Parathyroid adenoma (tissue), 2 donors: ENCODE measurements at regions not wholly inside any gene's neighbourhood (a gene's known extent, or its start where the extent isn't known, plus 50 kb on each side); places are given as distances from the start of the nearest gene placed in this dataset.
A peak's percentile ranks its signal among the peaks of the same experiment; 100 is the strongest.

Source experiments
- H2AFZ ChIP-seq: fragments of 300-600 bp; sonication (generic); one replicate; pipeline ENCODE4 v1.7.0; 2017; ENCODE audit warnings: antibody characterized with exemption, mild to moderate bottlenecking
- H3K27ac ChIP-seq: fragments of 300-600 bp; sonication (generic); one replicate; pipeline ENCODE4 v1.7.0; 2017
- H3K27me3 ChIP-seq: fragments of 300-600 bp; sonication (generic); one replicate; pipeline ENCODE4 v1.7.0; 2017; ENCODE audit warnings: low read length; ENCODE audit not compliant: control insufficient read depth, insufficient read depth
- H3K36me3 ChIP-seq: fragments of 300-600 bp; sonication (generic); one replicate; pipeline ENCODE4 v1.7.0; 2017; ENCODE audit warnings: low read length; ENCODE audit not compliant: control insufficient read depth, insufficient read depth
- H3K4me1 ChIP-seq: fragments of 300-600 bp; sonication (generic); one replicate; pipeline ENCODE4 v1.7.0; 2017; ENCODE audit warnings: control low read depth
- H3K4me2 ChIP-seq: fragments of 300-600 bp; sonication (generic); one replicate; pipeline ENCODE4 v1.7.0; 2017; ENCODE audit warnings: low read length
- H3K4me3 ChIP-seq: fragments of 300-600 bp; sonication (generic); one replicate; pipeline ENCODE4 v1.7.0; 2017; ENCODE audit warnings: low read depth, low read length
- H3K79me2 ChIP-seq: fragments of 300-600 bp; sonication (generic); one replicate; pipeline ENCODE4 v1.7.0; 2017; ENCODE audit warnings: control low read depth
- H3K9ac ChIP-seq: fragments of 300-600 bp; sonication (generic); one replicate; pipeline ENCODE4 v1.7.0; 2017; ENCODE audit warnings: mild to moderate bottlenecking
- H3K9me3 ChIP-seq: fragments of 300-600 bp; sonication (generic); one replicate; pipeline ENCODE4 v1.7.0; 2017; ENCODE audit warnings: low read length; ENCODE audit not compliant: control insufficient read depth
- CTCF ChIP-seq: fragments of 300-600 bp; sonication (generic); IDR thresholded peaks from one replicate; pipeline ENCODE4 v1.7.0; 2017; ENCODE audit warnings: antibody characterized with exemption, mild to moderate bottlenecking
- donor health status: primary hyperparathyroidism.

DNA sequence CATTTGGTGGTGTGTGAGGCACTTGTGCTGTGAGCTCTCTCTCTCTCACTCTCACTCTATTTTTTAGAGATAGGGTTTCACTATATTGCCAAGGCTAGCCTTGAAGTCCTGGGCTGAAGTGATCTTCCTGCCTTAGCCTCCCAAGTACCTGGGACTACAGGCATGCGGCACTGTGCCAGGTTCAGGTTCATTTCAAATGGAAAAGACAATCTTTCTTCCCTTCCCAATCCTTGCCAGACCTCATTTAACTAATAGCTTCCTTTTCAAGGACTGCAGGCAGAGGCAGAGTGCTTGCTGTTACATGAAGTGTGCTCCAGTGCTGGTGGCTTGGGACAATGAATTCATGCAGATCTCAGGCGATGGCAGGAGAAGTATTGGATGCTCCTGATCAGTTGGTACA is 73.2 kb upstream of the BICD1 start:
- Histone ChIP-seq H2AFZ (peak overlapping the region; percentile 53), H3K4me2 (no peak overlapping the region), H3K27me3 (no peaks in the 10 kb centered on the region), H3K4me1 (peaks cover 12% of the 10 kb centered on the region), H3K4me3 (no peak overlapping the region), H3K79me2 (no peaks in the 10 kb centered on the region), H3K9ac (no peak overlapping the region), H3K27ac (no peak overlapping the region), H3K9me3 (no peaks in the 10 kb centered on the region), H3K36me3 (no peaks in the 10 kb centered on the region)
- TF ChIP-seq CTCF, result no peak

DNA sequence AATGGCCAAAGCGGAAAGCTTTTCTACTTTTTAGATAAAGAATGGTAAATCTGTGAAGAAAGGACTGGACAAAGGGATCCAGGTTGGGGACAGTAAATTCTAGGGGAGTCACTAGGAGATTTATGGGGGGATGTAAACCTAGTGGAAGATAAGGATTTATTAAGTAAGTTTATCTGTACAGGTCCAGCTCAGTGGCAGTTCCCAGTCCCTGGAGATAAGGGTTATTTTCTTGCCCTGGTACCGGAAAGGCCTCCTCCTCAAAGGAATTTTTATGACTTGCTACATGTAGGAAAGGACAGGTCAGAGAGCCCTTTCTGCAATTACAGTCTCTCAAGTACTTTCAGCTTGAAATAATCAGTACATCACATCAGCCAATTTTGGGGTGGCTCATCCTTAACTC is 72.6 kb upstream of the BICD1 start:
- Histone ChIP-seq H3K4me1 (peaks cover 12% of the 10 kb centered on the region), H3K9ac (no peak overlapping the region), H3K27me3 (no peaks in the 10 kb centered on the region), H2AFZ (no peak overlapping the region), H3K9me3 (no peaks in the 10 kb centered on the region), H3K4me3 (no peak overlapping the region), H3K36me3 (no peaks in the 10 kb centered on the region), H3K27ac (no peak overlapping the region), H3K79me2 (no peaks in the 10 kb centered on the region), H3K4me2 (no peak overlapping the region)
- no peak for TF ChIP-seq CTCF

- H3K9me3 ChIP-seq, result no peaks in the 10 kb centered on the region
- no peak overlapping the region for H3K27ac ChIP-seq
- no peak overlapping the region for H3K4me2 ChIP-seq
- H3K4me1 ChIP-seq, result peaks cover 12% of the 10 kb centered on the region
- H3K4me3 ChIP-seq, result no peak overlapping the region
- no peak overlapping the region for H3K9ac ChIP-seq
- no peak overlapping the region for H2AFZ ChIP-seq
- no peaks in the 10 kb centered on the region for H3K79me2 ChIP-seq
- H3K36me3 ChIP-seq, result no peaks in the 10 kb centered on the region
- no peak for TF ChIP-seq CTCF
- H3K27me3 ChIP-seq, result no peaks in the 10 kb centered on the region
Observed at GRCh38 chr12:32036477-32037263, 70.0 kb upstream of the BICD1 start.

- Histone ChIP-seq H3K4me2 (no peak overlapping the region), H3K27ac (no peak overlapping the region)
- no peak for TF ChIP-seq CTCF
Observed at GRCh38 chr12:32039347-32039746, 67.3 kb upstream of the BICD1 start.

More at GRCh38 chr12:32039347-32039746, 67.3 kb upstream of the BICD1 start:
- Histone ChIP-seq H3K79me2 (no peaks in the 10 kb centered on the region), H2AFZ (no peak overlapping the region), H3K4me1 (no peaks in the 10 kb centered on the region), H3K4me3 (no peak overlapping the region), H3K27me3 (no peaks in the 10 kb centered on the region), H3K9me3 (no peaks in the 10 kb centered on the region), H3K9ac (no peak overlapping the region), H3K36me3 (no peaks in the 10 kb centered on the region)
